HG03175 (cell line): ENCODE measurements at regions not wholly inside any gene's neighbourhood (a gene's known extent, or its start where the extent isn't known, plus 50 kb on each side); places are given as distances from the start of the nearest gene placed in this dataset.

Experiments used
- ATAC-seq: cut with Tn5 transposase; IDR thresholded peaks from one replicate; pipeline ENCODE4 v1.9.1; 2021; ENCODE audit warnings: mild to moderate bottlenecking, moderate library complexity; ENCODE audit not compliant: unreplicated experiment

DNA sequence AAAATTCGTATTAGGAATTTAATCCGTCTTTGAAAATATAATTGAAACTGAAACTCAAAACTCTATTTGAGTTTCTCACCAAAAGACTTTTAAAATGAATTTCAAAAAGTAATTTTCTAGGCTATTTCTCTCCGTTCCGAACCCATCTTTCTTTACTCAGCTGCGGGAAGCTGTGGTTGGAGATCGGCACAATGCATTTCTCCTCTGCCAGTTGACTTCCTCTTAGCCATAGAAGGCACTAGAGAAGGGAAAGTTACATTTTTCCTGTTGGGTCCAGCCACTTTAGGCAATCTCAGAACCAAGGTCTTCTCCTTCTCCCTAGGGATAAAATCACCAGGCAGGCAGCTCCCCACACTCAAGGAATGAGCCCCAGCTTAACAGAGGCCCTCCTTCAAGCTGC is 133.6 kb upstream of the COL1A2 start:
- no peak for ATAC-seq

- no peak for ATAC-seq
Measured at GRCh38 chr7:94264756-94265155, 129.9 kb upstream of the COL1A2 start.

DNA sequence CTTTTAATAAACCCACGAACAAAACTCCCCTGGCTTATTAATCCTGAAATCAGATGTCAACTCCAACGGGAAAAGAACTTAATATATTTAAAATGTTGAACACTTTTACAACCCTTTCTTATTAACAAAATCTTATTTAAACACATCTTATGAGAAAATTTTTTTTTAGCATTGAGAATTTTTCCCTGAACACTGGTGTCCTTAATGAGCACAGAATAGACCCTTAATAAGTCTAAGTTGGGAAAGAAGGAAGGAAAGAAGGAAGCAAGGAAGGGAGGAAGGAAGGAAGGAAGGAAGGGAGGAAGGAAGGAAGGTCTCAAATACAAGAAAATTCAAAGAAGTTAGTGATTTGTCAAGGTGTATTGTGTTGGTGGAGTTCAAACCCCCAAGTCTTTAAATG is 129.2 kb upstream of the COL1A2 start:
- no peak for ATAC-seq

DNA sequence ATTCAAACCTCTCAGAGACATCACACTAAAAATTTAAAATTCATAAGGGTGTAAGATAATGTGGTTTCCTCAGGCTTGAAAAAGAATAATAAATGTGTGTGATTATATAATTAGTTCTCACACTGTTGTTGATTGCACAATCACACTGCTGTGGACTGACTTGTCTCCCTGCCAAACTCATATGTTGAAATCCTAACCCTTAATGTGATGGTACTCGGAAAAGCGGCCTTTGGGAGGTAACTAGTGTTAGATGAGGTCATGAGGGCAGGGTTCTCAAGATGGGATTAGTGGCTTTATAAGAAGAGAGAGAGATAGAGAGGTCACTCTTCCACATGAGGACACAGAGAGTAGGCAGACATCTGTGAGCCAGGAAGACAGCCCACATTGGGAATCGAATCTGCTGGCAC is 128.5 kb upstream of the COL1A2 start:
- ATAC-seq = no peak

DNA sequence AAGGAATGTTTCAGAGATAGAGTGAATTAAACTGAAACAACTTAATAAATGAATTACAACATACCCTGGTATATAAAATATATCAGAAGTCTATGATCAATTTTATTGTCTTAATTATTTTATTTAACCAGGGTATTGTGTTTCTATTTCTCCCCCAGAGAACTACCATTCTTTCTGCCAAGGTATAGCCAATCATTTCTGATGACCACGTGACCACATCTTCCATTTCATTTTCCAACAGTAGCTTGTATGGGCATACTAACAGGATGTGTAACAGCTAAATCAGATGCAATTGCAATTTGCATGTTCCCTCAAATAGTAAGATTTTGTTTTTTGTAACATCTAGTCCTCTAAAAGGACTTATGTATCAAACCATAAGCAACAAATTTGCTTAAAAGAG is 123.9 kb upstream of the COL1A2 start:
- no peak for ATAC-seq

DNA sequence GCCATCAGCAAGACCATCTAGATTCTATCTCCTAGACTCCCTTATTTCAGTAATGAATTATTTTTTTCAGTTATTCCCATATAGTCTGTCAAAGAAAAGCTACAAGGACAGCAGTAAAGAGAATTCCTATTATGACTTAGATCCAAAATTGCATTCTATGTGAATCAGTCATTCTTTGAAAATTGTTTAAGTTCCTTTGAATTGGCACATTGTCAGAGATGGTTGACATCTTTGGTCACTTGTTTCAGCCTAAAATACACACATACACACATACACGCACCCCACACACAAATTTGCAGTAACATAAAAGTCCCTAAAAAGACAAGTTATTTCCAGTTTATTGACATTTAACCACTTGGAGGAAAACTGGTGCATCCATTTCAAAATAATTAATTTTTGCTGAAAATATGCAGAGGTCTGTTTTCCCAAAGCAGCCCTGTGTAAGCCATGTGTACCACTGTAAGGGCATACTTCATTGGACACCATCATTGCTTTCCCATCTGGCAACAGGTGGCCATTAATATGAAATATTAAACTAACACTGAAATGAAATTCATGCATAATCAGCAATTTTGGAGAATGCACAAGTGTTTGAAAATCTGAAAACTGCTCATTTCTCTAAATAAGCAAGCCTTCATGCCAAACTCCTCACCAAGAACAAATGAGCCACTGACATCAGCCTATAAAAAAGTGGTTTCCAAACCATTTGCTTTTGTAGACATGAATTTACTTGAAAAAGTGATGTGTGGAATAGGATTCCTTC is 121.7 kb upstream of the COL1A2 start:
- no peak for ATAC-seq

DNA sequence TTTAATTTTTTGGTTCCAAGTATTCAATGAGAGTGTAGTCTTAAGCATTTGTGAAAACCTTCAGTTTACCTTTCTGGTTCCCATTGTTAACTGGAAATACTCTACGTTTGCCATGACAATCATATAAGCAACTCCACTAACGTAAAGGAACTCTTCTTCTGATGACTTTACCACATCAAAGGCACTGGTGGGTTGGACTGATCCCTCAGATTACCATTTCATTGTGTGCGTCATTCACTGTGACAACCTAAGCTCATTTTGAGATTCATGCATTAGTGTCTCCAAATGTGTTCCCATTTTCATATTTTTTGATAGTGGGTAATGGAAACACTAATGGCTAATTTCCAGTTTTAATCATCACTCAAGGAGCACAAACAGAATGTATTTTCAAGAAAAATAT is 119.9 kb upstream of the COL1A2 start:
- ATAC-seq = no peak

DNA sequence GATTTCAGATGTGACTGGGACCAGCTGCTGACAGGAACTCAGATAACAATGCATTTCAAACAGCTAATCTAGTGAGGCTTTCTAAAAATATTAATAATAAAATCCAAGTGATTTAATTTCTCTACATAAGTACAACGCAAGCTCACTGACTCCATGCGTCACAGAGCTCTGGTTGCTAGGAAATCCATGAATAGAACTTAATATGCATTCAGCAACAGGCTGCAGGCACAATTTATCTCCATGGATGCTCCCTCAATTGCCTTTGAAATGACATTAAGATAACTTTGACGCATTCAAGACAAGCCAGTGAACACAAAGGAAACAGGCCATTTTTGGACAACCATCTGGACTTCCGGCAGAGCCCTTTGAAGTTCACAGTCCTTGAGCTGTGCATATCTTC is 118.7 kb upstream of the COL1A2 start:
- no peak for ATAC-seq

DNA sequence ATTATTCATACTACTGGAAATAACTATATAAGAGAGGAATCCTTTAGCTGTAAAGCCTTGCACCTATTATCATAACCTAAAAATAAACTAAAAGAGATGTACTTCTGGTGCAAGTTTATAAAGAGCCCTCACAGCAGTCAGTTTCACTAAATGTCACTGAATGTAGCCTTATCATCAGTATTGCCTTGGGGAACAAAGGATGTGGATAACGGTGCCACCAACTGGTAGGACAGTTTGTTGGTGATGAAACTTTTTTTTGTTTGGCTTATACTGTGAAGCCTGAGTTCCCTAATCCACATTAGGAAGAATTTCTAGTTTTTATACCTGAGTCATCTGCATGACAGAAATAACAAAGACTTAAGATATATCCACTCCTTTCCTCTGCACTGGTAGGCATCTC is 117.9 kb upstream of the COL1A2 start:
- peak; percentile 43 for ATAC-seq

DNA sequence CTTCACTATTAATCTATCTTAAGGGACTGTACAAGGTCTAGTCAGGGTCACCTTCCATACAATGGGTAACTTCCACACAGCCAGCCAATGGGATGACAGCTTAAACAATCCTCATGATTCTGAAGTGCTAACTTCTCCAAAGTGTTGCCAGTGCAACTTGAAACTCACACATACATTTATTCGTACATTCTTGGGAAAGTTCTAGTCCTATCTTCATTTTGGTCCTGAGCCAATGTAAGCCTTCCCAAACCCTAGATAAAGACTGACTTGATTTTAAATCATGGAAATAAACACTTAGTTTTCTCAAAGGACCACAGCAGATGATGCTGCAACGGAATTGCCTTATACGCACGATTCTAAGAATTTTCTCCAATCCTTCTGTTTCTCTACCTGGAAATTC is 117.5 kb upstream of the COL1A2 start:
- ATAC-seq = no peak

- ATAC-seq = no peak
Measured at GRCh38 chr7:94280851-94281250, 113.8 kb upstream of the COL1A2 start.

DNA sequence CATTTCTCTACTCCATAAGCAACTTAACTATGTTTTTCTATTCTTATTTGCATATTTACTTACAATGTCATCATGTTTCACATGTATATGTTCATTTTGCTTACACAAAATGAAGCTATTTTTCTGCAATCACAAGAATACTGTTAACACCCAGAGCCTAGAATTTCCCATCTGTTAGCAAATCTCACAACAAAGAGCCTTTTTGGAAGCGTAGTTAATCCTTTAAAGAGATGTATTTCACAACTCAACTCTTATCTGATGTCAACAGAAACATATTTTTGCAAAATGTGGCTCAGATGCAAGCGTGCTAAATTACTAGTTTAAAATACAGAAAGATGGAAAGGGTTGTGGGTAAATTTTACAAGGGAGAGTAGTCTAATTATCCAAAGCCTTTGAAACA is 110.6 kb upstream of the COL1A2 start:
- no peak for ATAC-seq

DNA sequence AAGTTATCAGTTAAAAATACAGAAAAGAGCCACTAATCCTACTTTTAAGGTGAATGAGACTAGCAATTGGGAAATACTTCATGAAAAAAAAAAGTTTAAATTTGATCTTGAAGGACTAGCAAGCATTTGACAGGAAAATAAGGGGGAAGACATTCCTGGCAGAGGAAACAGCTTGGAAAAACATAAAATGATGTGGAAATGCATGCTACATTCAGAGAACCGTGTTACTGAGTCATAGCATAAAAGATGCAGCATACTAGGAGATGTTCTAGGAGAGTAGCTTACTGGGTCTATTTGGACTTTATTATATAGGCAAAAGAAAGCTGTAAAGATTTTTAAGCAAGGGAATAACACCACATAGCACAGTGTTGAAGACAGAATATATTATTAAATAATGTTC is 108.6 kb upstream of the COL1A2 start:
- ATAC-seq = no peak

DNA sequence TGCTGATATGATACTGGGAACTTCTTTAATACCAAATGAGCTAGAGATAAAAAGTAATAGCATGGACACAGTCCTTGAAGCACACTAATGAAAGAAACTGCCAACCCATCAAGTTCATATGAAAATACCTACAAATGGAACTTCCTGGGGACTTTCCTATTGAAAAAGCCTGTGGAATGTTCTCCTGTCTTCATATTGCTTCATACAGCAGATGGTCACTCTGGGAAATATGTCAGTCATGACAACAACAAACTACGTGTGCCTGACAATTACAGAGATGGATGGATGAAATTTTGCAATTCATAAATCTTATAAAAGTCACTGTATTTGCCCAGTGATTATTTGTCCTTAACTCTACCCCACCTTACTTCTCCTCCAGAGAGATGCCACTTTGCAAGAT is 106.6 kb upstream of the COL1A2 start:
- no peak for ATAC-seq

DNA sequence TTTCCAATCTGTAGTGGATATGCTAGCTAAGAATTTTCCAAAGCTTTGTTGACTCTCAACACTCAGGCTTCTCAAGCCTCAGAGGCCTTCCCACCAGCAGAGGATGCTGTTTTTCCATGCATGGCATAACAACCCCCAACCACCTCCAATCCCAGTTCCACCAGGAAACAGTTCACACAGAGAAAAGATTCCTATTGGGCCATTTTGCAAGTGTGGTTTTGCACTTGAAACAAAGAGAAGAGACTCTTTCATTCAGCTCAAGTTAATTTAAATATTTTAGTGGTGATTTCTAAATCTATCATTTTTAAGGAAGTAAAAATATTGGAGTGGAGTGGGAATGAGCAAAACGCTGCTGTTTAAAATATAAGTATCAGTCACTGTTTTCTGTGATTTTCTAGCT is 105.6 kb upstream of the COL1A2 start:
- ATAC-seq = no peak

GRCh38 chr7:94294471-94295131 is 100.1 kb upstream of the COL1A2 start:
- ATAC-seq = no peak

DNA sequence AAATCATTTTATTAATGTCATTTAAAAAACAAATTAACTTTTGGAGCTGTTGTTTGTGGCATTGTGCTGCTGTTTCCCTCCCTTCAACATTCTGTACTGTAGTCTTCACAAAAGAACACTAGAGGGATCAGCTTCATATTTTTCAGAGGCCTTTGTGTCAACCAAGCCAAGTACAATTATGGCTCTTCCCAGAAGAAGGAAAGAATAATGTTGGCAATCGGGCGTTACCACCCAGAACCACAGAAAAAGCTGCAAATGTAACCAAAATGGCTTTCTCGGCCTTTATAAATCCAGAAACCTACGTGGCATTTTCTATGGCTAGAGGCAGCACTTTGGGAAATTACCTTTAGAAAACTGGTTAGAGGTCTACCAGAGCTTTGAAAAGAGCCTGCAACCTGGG is 98.8 kb upstream of the COL1A2 start:
- ATAC-seq = no peak

DNA sequence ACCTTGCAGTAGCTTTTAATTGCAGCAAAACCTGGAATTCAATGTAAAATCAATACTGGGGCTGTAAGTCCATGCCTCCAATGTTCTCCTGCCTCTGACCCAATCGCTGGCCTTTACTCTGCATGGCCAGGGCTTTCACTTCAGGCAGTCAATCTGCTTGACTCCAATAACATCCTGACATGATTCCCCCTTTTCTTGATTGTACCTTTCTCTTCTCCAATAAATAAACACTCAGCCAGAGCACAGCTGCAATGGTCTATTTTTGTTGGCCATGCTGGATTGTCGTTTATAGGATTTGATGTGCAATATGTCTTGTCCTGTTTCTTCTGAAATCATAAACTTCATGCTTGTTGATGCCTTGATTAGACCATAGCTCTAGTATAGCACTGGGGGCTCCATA is 97.8 kb upstream of the COL1A2 start:
- ATAC-seq = no peak

GRCh38 chr7:94297397-94297838 is 97.3 kb upstream of the COL1A2 start:
- no peak for ATAC-seq

DNA sequence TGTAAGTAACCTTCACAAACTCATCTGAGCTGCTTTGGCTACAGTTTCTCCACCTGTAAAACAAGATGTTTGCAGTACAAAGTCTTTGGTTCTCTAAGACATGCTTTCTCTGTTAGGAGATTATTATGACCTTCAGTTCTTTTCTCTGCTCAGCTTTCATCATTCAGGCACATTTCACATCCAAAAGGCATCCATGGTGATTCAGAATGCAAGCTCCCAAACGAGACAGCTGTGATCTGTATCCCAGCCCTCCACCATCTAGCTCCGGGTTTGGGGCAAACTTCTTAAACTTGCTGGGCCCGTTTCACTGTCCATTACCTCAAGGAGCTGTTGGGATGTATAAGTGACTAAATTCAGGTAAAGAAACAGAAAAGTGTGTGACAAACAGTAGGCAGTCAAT is 95.8 kb upstream of the COL1A2 start:
- ATAC-seq = no peak

DNA sequence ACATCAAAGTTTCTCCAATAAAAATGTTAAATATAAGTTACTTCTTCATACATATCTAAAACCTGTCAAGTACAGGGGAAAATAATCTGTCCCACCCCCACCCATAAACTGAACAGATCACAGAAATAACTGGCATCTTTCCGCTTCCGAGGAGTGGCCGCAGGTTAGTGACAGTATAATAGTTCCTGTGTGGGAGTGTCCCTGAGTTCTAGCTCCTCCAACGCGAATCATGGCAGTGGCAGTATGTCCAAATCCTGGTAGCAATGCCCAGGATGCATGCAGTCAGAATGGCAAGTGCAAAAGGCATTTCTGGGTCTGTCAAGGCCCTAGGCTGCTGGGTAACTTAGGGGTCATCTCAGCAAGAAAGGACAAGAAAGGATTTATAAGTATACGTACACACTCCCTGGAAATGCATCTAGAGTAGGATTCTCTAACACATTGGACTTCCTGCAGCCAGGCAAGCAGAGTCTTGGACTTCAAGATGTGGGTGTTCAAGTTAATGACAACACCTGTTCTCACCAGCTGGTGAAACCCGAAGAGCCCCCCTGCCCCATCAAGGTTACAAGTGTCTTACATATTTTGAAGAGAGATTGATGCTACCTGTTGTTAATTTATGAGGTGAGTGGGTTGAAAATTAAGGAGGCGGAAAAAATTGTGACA is 94.4 kb upstream of the COL1A2 start:
- ATAC-seq = no peak

GRCh38 chr7:94301024-94301586 is 93.6 kb upstream of the COL1A2 start:
- ATAC-seq = no peak
